Neural progenitor cell (in vitro differentiated cells): ENCODE measurements at regions not wholly inside any gene's neighbourhood (a gene's known extent, or its start where the extent isn't known, plus 50 kb on each side); places are given as distances from the start of the nearest gene placed in this dataset.

Source experiments
- CTCF ChIP-seq: fragments of 200-600 bp; sonication (generic); IDR thresholded peaks from 2 replicates; pipeline ENCODE4 v1.5.1; 2017; ENCODE audit warnings: antibody characterized with exemption, mild to moderate bottlenecking
- EZH2 ChIP-seq: fragments of 200-600 bp; sonication (generic); IDR thresholded peaks from 2 replicates; pipeline ENCODE4 v1.6.1; 2017; ENCODE audit warnings: antibody characterized with exemption, mild to moderate bottlenecking, moderate library complexity
- EZH2phosphoT487 ChIP-seq: fragments of 200-600 bp; sonication (generic); IDR thresholded peaks from 2 replicates; pipeline ENCODE4 v1.6.1; 2017; ENCODE audit warnings: antibody characterized with exemption

- no peak for TF ChIP-seq CTCF
- TF ChIP-seq EZH2phosphoT487 = no peak
- no peak for TF ChIP-seq EZH2
Measured at GRCh38 chr3:182399978-182400737, 393.1 kb upstream of the ATP11B start.
